ENCODE measurements at regions not wholly inside any gene's neighbourhood (a gene's known extent, or its start where the extent isn't known, plus 50 kb on each side); places are given as distances from the start of the nearest gene placed in this dataset.

- TF ChIP-seq REST (IDR thresholded peaks at IDR 0.05; ENCODE audit: insufficient replicate concordance, low read depth) (no peak), CTCF (IDR thresholded peaks at IDR 0.05; ENCODE audit: insufficient read depth, low read length) (no peak), POLR2AphosphoS5 (IDR thresholded peaks at IDR 0.05; ENCODE audit: low read depth) (no peak), GABPA (IDR thresholded peaks at IDR 0.05; ENCODE audit: low read depth) (no peak)
Observed at GRCh38 chr12:25025260-25025659, 76.4 kb upstream of the BCAT1 start.

Measured in HL-60 (cell line).